ENCODE measurements at regions not wholly inside any gene's neighbourhood (a gene's known extent, or its start where the extent isn't known, plus 50 kb on each side); places are given as distances from the start of the nearest gene placed in this dataset.

DNA sequence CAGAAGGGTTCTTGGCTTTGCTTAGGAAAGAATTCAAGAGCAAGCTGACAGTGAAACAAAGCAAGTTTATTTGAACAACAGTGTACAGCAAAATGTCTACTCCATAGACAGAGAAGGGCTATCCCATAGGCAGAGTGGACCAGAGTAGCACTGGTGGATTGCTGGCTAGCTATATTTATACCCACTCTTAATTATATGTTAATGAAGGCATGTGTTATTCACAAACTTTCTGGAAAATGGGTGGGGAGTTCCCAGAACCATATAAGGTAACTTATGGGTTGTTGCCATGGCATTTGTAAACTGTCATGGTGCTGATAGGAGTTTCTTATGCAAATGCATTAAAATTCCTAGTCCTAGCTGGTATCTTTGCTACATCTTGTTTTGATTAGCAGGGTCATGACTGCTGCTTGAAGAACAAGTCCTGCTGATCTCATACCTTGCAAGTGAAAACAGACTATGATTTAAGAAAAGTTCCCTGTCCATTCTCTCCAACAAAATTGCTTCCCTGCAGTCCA is 330.5 kb downstream of the BUD13 start:
- H3K4me3 ChIP-seq: no peak overlapping the region
- H3K27ac ChIP-seq: no peak overlapping the region
- no peaks in the 10 kb centered on the region for H3K4me1 ChIP-seq
- TF ChIP-seq, protein P1, sequence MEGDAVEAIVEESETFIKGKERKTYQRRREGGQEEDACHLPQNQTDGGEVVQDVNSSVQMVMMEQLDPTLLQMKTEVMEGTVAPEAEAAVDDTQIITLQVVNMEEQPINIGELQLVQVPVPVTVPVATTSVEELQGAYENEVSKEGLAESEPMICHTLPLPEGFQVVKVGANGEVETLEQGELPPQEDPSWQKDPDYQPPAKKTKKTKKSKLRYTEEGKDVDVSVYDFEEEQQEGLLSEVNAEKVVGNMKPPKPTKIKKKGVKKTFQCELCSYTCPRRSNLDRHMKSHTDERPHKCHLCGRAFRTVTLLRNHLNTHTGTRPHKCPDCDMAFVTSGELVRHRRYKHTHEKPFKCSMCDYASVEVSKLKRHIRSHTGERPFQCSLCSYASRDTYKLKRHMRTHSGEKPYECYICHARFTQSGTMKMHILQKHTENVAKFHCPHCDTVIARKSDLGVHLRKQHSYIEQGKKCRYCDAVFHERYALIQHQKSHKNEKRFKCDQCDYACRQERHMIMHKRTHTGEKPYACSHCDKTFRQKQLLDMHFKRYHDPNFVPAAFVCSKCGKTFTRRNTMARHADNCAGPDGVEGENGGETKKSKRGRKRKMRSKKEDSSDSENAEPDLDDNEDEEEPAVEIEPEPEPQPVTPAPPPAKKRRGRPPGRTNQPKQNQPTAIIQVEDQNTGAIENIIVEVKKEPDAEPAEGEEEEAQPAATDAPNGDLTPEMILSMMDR (IDR thresholded peaks at IDR 0.05): no peak
- H3K36me3 ChIP-seq: no peaks in the 10 kb centered on the region
- H3K27me3 ChIP-seq: no peaks in the 10 kb centered on the region
- peaks cover 0 to 6% (median 6%) of the 10 kb centered on the region in 3 donors for H3K9me3 ChIP-seq
- no peak for DNase-seq
- intact Hi-C loops (cut with DNase I; ENCODE audit: low total_unique reads): no loop called here

DNA sequence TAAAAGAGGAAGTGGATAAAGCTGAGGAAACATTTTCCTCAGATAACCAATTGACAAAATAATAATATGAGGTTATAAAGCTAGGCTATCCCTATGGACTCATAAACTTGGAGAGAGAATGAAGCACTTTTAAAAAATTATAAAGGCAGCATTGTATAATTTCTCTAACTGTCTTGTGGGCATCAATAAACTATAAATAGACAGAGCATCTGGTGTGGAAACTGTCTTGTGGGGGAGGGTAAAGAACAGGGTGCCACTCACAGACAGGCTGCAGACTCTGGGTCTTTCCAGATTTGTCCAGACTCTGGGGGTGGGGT is 333.5 kb downstream of the BUD13 start:
- no peaks in the 10 kb centered on the region for H3K27me3 ChIP-seq
- H3K4me3 ChIP-seq: no peak overlapping the region
- no peak overlapping the region for H3K27ac ChIP-seq
- no peak for DNase-seq
- intact Hi-C loops (cut with DNase I; ENCODE audit: low total_unique reads): no loop called here
- TF ChIP-seq, protein P1 (IDR thresholded peaks at IDR 0.05): no peak
- H3K9me3 ChIP-seq: peaks cover 0 to 6% (median 6%) of the 10 kb centered on the region in 3 donors
- no peaks in the 10 kb centered on the region for H3K36me3 ChIP-seq
- no peaks in the 10 kb centered on the region for H3K4me1 ChIP-seq

DNA sequence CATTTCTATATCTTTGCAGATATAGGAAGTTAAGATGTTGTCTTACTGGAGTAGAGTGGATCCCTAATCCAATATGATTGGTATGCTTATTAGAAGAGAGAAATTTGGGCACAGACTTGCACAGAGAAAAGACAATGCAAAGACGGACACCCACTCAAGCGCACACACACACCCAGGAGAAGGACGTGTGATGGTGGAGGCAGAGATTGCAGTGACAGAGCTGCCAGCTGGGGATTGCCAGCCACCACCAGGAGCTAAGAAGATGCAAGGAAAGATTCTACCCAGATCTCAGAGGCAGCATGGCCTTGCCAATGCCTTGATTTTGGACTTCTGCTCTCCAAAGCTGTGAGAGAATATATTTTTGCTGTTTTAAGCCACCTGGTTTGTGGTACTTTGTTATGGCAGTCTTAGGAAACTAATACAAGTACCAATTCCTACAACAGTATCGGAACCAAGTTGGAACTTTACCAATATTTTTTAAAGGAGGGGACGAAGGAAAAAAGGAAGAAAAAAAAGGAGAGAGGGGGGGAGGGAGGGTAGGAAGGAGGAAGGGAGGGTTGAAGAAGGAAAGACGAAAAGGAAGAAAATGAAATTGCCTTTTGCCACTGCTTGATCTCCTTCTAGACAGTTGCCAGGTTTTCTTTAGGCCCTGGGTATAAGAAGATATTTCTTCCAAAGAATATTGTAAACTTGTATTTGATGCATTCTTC is 334.0 kb downstream of the BUD13 start:
- no peak for DNase-seq
- TF ChIP-seq, protein P1 (IDR thresholded peaks at IDR 0.05): no peak
- H3K4me1 ChIP-seq: no peaks in the 10 kb centered on the region
- intact Hi-C loops (cut with DNase I; ENCODE audit: low total_unique reads): no loop called here
- H3K27ac ChIP-seq: no peak overlapping the region
- H3K9me3 ChIP-seq: peaks cover 0 to 6% (median 6%) of the 10 kb centered on the region in 3 donors
- H3K27me3 ChIP-seq: no peaks in the 10 kb centered on the region
- H3K36me3 ChIP-seq: no peaks in the 10 kb centered on the region
- H3K4me3 ChIP-seq: no peak overlapping the region

DNA sequence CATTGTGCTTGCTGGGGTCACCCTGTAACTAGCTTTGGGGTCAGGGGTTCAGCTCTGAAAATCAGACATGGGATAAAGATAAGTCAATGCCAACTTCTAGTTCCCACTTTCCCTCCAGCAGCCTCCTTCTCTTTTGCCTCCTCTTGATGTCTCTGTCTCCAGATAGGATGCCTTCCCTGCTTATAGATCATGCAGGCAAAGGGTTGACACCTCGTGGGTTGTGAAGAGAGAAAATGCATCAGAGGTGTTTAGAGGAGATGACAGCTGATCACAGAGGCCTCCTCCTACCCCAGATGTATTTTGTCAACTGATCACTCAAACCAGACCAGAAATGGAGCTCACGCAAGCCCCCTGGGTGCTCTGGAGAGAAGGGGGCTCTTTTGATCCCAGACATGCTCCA is 337.8 kb downstream of the BUD13 start:
- no peak overlapping the region for H3K4me3 ChIP-seq
- no peak overlapping the region for H3K27ac ChIP-seq
- no peak for DNase-seq
- H3K4me1 ChIP-seq: no peaks in the 10 kb centered on the region
- H3K36me3 ChIP-seq: no peaks in the 10 kb centered on the region
- intact Hi-C loops (cut with DNase I; ENCODE audit: low total_unique reads): no loop called here
- no peaks in the 10 kb centered on the region for H3K27me3 ChIP-seq
- TF ChIP-seq, protein P1 (IDR thresholded peaks at IDR 0.05): no peak
- H3K9me3 ChIP-seq: no peaks in the 10 kb centered on the region

DNA sequence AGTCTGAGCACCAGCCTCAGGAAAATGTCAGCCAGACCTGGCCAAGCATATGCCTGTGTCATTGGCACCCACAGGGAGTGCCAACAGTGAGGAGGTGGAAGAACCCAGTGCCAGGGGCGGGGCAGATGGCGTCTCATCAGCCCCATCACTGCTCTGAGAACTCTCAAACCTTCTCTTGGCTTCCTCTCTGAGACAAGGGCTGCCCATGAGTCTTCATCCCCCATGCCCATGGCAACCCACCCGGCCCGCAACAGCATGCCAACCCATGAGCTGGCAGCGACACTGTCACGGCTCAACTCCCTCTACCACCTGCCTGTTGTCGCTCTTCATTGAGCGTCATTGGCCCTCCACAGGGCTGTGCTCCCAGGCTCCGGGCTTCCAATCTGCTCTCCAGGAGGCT is 340.5 kb downstream of the BUD13 start:
- H3K9me3 ChIP-seq: no peaks in the 10 kb centered on the region
- no peak overlapping the region for H3K27ac ChIP-seq
- H3K4me3 ChIP-seq: no peak overlapping the region
- TF ChIP-seq, protein P1 (IDR thresholded peaks at IDR 0.05): no peak
- intact Hi-C loops (cut with DNase I; ENCODE audit: low total_unique reads): no loop called here
- H3K4me1 ChIP-seq: no peaks in the 10 kb centered on the region
- no peaks in the 10 kb centered on the region for H3K27me3 ChIP-seq
- DNase-seq: no peak
- no peaks in the 10 kb centered on the region for H3K36me3 ChIP-seq
